Adrenal gland (tissue), 9 donors: ENCODE measurements at regions not wholly inside any gene's neighbourhood (a gene's known extent, or its start where the extent isn't known, plus 50 kb on each side); places are given as distances from the start of the nearest gene placed in this dataset.

ENCODE experiments used
- DNase-seq, 7 donors: peaks; one replicate each; pipeline ENCODE4 v3.0.0-alpha.2; 2019 to 2020
- H3K27ac ChIP-seq, 5 donors: fragments of 200-600 bp; sonication (generic) in 4 of 5; 1 replicate in 3 of 5; 2 replicates in 2 of 5; pipeline versions ENCODE4 v1.5.1 to v1.8.0; 2016 to 2020; ENCODE audit warnings: mild to moderate bottlenecking in 1 of 5
- H3K27me3 ChIP-seq: fragments of 200-600 bp; 2 replicates; pipeline ENCODE4 v1.8.0; 2021
- H3K36me3 ChIP-seq, 2 donors: fragments of 200-600 bp; replicated peaks in 1 of 2; 1 replicate in 1 of 2; 2 replicates in 1 of 2; pipeline versions ENCODE4 v1.5.1 to v1.8.0; 2018 to 2022
- H3K4me1 ChIP-seq, 2 donors: fragments of 200-600 bp; replicated peaks in 1 of 2; 1 replicate in 1 of 2; 2 replicates in 1 of 2; pipeline versions ENCODE4 v1.5.1 to v1.8.0; 2018 to 2021
- H3K4me3 ChIP-seq, 4 donors: fragments of 200-600 bp; sonication (generic) in 3 of 4; one replicate each; pipeline ENCODE4 v1.5.1; 2016 to 2018
- H3K9me3 ChIP-seq, 3 donors: fragments of 200-600 bp; sonication (generic) in 1 of 3; replicated peaks in 1 of 3; 1 replicate in 2 of 3; 2 replicates in 1 of 3; pipeline versions ENCODE4 v1.5.1 to v1.8.0; 2016 to 2021
- CTCF ChIP-seq, 6 experiments: fragments of 450-650 bp in 4 of 6; fragments of 200-600 bp in 2 of 6; sonication (generic) in 1 of 6; IDR thresholded peaks; 1 replicate in 5 of 6; 2 replicates in 1 of 6; pipeline versions ENCODE4 v1.5.1 to v1.8.0; 2016 to 2021; ENCODE audit warnings: antibody characterized with exemption in 6 of 6, mild to moderate bottlenecking in 2 of 6, moderate library complexity in 1 of 6
- POLR2A ChIP-seq, 2 donors: fragments of 450-650 bp; IDR thresholded peaks; one replicate each; pipeline ENCODE4 v1.6.1; 2017; ENCODE audit warnings: antibody characterized with exemption in 2 of 2, mild to moderate bottlenecking in 2 of 2, moderate library complexity in 1 of 2
- WGBS, 4 donors: extraction: QIAGEN DNeasy Blood & Tissue Kit in 2 of 4; methylation state at CpG; one replicate each; pipeline versions ENCODE4 v1.1.5 to v1.1.7; 2013 to 2017; 5-methylcytosine and 5-hydroxymethylcytosine counted together
- intact Hi-C, 2 donors: fragments of 100-400 bp; cut with DNase I; formaldehyde crosslinking; loops; one replicate each; pipeline versions ENCODE4 v1.14.1 to v1.15.0; 2022 to 2023
- donor health status: healthy with polysubstance abuse.
- donor health status: Bipolar disorder and iron deficiency.
- donor health status: DM: yes; HTN: yes; CAD: no.
- donor health status: DM: no; HTN: no; CAD: no.
- donor health status: DM: no; HTN: no; CAD: no.

GRCh38 chr5:23242891-23243290 lies 264.5 kb upstream of the PRDM9 start:
- Histone ChIP-seq H3K27me3 (no peaks in the 10 kb centered on the region), H3K27ac (no peak overlapping the region), H3K4me1 (no peaks in the 10 kb centered on the region), H3K4me3 (no peak overlapping the region), H3K36me3 (no peaks in the 10 kb centered on the region), H3K9me3 (no peaks in the 10 kb centered on the region)
- intact Hi-C loops: no loop called here
- 69 to 81% (median 76%) methylated on average over 2 of the region's 2 CpGs for WGBS, 4 donors
- no peak for DNase-seq
- TF ChIP-seq CTCF (IDR thresholded peaks at IDR 0.05): no peak

GRCh38 chr5:23235246-23235645 lies 272.2 kb upstream of the PRDM9 start:
- TF ChIP-seq CTCF (IDR thresholded peaks at IDR 0.05) (no peak), POLR2A (IDR thresholded peaks at IDR 0.05) (no peak)
- 76 to 84% (median 81%) methylated on average over 1 of the region's 1 CpG for WGBS, 4 donors
- DNase-seq: no peak

GRCh38 chr5:23234197-23234596 lies 273.2 kb upstream of the PRDM9 start:
- Histone ChIP-seq H3K27ac (no peak overlapping the region), H3K9me3 (no peaks in the 10 kb centered on the region), H3K4me3 (no peak overlapping the region), H3K4me1 (no peaks in the 10 kb centered on the region), H3K27me3 (no peaks in the 10 kb centered on the region), H3K36me3 (no peaks in the 10 kb centered on the region)
- DNase-seq: no peak
- intact Hi-C loops: no loop called here
- 56 to 64% (median 56%) methylated on average over 4 of the region's 4 CpGs for WGBS, 4 donors
- TF ChIP-seq CTCF (IDR thresholded peaks at IDR 0.05) (no peak), POLR2A (IDR thresholded peaks at IDR 0.05) (no peak)

More at GRCh38 chr5:23235246-23235645, 272.2 kb upstream of the PRDM9 start:
- no peak overlapping the region for H3K27ac ChIP-seq
- intact Hi-C loops: no loop called here
- H3K4me1 ChIP-seq: no peaks in the 10 kb centered on the region
- H3K27me3 ChIP-seq: no peaks in the 10 kb centered on the region
- H3K36me3 ChIP-seq: no peaks in the 10 kb centered on the region
- no peak overlapping the region for H3K4me3 ChIP-seq
- H3K9me3 ChIP-seq: no peaks in the 10 kb centered on the region

GRCh38 chr5:23223846-23224245 lies 283.6 kb upstream of the PRDM9 start:
- intact Hi-C loops: no loop called here
- no peak for DNase-seq
- TF ChIP-seq CTCF (IDR thresholded peaks at IDR 0.05) (no peak), POLR2A (IDR thresholded peaks at IDR 0.05) (no peak)
- no peaks in the 10 kb centered on the region for H3K4me1 ChIP-seq
- H3K27ac ChIP-seq: no peak overlapping the region
- H3K4me3 ChIP-seq: no peak overlapping the region
- H3K9me3 ChIP-seq: no peaks in the 10 kb centered on the region
- no peaks in the 10 kb centered on the region for H3K36me3 ChIP-seq
- H3K27me3 ChIP-seq: no peaks in the 10 kb centered on the region
